ENCODE measurements at regions not wholly inside any gene's neighbourhood (a gene's known extent, or its start where the extent isn't known, plus 50 kb on each side); places are given as distances from the start of the nearest gene placed in this dataset.

DNA sequence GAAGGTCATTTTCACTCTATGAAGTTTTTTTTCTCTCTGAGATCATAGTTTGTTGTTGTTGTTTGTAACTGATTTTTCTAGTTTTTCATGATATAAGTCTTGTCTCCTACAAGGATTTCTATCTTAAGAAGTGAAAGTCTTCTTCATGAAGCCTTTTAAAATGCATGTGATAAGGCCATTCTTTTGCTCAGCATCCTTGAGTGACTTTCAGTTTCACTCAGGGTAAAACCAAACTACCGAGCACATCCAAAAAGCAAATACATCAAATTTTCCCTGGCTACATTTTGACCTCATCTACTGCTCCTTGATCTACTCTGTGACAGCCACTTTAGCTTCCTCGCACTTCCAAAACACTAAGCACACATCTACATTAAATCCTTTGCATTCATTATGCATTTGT lies 580.7 kb downstream of the KCTD8 start:
- TF ChIP-seq, protein P1, sequence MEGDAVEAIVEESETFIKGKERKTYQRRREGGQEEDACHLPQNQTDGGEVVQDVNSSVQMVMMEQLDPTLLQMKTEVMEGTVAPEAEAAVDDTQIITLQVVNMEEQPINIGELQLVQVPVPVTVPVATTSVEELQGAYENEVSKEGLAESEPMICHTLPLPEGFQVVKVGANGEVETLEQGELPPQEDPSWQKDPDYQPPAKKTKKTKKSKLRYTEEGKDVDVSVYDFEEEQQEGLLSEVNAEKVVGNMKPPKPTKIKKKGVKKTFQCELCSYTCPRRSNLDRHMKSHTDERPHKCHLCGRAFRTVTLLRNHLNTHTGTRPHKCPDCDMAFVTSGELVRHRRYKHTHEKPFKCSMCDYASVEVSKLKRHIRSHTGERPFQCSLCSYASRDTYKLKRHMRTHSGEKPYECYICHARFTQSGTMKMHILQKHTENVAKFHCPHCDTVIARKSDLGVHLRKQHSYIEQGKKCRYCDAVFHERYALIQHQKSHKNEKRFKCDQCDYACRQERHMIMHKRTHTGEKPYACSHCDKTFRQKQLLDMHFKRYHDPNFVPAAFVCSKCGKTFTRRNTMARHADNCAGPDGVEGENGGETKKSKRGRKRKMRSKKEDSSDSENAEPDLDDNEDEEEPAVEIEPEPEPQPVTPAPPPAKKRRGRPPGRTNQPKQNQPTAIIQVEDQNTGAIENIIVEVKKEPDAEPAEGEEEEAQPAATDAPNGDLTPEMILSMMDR (optimal IDR thresholded peaks at IDR 0.05 in 1 of 3, IDR thresholded peaks at IDR 0.05 in 1 of 3, conservative IDR thresholded peaks at IDR 0.05 in 1 of 3; ENCODE audit: extremely low read depth in 1 of 3, insufficient read depth in 2 of 3, low read length in 3 of 3), result no peak
- no peak for TF ChIP-seq EZH2 (IDR thresholded peaks at IDR 0.05; ENCODE audit: low read length)

All from keratinocyte (primary cell).